Left ventricle myocardium superior (tissue), 1 donor: ENCODE measurements at regions not wholly inside any gene's neighbourhood (a gene's known extent, or its start where the extent isn't known, plus 50 kb on each side); places are given as distances from the start of the nearest gene placed in this dataset.
"Not testable (repeated sequence)": the region's sequence is repeated elsewhere in the genome, so short reads cannot be mapped to it uniquely, and the experiment has no call there.

Experiments used
- ATAC-seq: fragments of 200-7000 bp; cut with Tn5 transposase; one replicate; pipeline ENCODE4 v1.9.1; 2020; ENCODE audit warnings: mild to moderate bottlenecking, moderate library complexity
- DNase-seq: peaks from one replicate; pipeline ENCODE4 v3.0.0-alpha.2; 2020
- intact Hi-C: fragments of 100-400 bp; cut with micrococcal nuclease; formaldehyde crosslinking; loops from one replicate; pipeline ENCODE4 v1.11.0; 2022
- donor health status: DM: no; HTN: yes; CAD: no; lungs with severe emphysema.

DNA sequence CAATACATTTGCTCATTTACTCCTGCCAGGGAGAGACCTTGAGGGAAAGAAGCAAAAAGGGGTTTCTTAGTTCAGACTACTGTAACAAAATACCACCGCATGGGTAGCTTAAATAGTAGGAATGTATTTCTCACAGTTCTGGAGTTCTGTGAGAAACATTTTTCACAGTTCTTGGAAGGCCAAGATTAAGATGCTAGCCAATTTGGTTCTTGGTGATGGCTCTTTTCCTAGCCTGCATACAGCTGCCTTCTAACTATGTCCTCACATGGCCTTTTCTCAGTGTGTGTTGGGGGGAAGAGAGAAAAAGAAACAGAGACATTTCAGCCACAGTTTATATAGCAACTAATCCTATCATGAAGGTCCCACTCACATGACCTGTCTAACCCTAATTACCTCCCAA lies 1644.7 kb upstream of the C9orf72 start:
- intact Hi-C loops, result no loop called here
- DNase-seq (no peak), ATAC-seq (no peak)

DNA sequence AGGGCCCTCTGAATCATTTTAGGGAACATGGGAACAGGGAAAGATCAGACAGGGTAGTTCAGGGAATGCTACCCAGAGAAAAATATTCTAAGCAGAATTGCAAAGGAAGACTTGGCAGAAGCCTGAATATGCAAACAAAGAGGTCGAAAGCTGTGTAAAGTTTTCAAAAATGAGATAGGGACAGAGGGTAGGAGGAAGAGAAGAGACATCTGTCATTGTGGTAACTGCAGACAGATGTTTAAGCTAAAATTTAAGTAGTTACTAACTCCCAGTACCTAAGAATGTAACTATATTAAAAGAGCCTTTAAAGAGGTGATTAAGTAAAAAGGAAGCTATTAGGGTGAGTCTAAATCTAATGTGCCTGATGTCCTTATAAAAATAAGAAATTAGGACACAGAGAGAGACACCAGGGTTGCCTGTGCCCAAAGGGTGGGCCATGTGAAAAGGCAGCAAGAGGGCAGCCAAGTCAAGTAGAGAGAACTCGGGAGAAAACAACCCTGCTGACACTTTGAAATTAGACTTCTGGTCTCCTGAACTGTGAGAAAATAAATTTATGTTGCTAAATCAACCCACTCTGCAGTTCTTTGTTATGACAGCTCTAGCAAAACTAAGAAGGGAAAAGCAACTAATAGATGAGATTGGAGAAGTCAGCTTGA lies 1647.4 kb upstream of the C9orf72 start:
- DNase-seq, result no peak
- ATAC-seq, result no peak
- intact Hi-C loops, result no loop called here

DNA sequence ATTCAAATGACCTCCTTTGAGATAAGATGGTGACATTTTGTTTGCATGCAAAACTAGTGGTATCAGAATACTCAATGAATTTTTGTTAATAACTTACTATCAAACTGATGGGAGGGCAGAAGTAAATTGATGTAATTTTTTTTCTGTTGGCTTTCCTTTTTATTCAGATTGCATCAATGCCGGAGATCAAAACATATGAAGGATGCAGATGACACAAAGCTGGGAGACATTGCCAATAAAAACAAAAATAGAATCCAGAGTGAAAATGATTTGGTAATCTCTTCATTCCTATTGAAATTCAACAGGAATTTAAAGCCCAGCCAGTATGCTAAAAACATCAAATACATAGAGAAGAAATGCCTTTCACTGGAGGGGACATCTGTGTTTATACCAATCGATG lies 1655.3 kb upstream of the C9orf72 start:
- intact Hi-C loops, result no loop called here
- no peak for DNase-seq
- ATAC-seq, result no peak

DNA sequence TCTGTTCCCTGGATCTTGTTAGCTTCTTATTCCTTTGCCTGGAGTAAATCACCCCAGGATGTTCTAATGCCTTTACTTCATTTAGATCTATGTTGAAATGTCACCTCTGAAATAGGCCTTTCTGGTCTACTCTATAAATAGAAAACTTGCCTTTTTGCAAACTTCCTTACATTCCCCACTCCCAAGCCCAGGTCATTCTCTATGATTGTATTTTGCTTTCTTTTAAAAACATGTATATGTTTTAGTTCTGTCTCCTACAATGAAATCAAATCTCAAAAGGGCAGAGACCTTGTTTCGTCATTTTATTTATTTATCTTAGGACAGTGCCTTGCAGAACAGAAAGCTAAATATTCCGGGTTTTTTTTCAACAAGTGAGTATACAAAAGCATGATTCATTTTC lies 1657.7 kb upstream of the C9orf72 start:
- intact Hi-C loops, result no loop called here
- ATAC-seq, result no peak
- no peak for DNase-seq

DNA sequence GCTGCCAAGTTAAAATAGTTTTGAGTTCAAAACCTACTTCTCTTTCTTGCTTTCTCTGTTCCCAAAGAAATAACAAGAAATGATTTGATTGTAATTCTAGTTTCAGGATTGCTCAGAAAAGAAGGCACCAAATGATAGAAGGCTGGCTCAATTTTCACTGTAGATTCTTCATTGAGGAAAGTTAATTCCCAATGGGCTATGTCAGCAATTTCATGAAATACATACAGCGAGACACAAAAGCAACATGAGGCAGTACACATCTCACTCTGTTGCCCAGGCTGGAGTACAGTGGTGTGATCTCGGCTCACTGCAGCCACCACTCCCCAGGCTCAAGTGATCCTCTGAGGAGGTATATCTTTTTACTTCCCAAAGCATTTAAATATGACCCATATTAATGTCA lies 1659.9 kb upstream of the C9orf72 start:
- ATAC-seq, result no peak
- intact Hi-C loops, result no loop called here

DNA sequence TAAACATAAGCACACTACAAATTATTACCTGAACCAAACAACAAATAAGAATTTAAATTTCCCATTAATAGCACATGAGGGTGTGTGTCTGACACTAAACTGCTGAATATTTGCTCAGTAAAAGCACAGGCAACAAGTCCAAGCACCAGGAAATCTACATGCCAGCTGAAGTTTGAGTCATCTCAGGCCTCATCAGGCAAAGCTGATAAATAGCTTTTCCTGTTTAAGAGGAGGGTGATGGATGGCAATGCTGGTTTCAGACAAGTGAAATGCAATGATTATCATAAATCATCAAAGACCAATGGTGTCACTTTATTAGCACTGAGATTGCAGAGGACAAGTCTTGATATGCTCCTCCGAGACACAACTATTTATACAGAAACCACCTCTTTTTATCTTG lies 1668.0 kb upstream of the C9orf72 start:
- intact Hi-C loops, result no loop called here
- no peak for ATAC-seq

More for the DNA sequence above, 1659.9 kb upstream of the C9orf72 start:
- no peak for DNase-seq

DNA sequence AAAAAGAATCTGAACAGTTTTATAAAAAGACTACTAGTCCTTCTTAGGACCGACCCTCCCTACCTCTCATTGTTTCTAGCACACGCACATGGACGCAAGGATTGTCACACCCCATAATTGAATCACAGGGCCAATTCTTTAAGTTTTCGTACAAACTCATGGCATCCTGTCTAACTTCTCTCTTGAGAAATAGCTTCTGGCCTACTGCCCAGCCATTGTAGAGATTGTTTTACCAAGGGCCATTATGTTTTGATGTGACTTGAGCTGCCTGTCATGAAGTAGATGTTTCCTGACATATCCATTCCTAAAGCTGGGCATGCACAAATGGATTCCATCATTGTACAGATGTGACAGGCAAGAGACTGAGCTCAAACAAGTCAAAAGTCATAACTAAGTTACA lies 1672.1 kb upstream of the C9orf72 start:
- no peak for DNase-seq
- ATAC-seq, result no peak
- intact Hi-C loops, result no loop called here

More for the DNA sequence above, 1668.0 kb upstream of the C9orf72 start:
- no peak for DNase-seq

DNA sequence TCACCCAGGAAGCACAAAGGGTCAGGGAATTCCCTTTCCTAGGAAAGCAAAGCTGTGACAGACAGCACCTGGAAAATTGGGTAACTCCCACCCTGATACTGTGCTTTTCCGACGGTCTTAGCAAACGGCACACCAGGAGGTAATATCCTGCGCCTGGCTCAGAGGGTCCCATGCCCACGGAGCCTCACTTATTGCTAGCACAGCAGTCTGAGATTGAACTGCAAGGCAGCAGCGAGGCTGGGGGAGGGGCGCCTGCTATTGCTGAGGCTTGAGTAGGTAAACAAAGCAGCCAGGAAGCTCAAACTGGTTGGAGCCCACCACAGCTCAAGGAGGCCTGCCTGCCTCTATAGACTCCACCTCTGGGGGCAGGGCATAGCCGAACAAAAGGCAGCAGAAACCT lies 1697.1 kb upstream of the C9orf72 start:
- DNase-seq, intact Hi-C loops, ATAC-seq: not testable (repeated sequence)

DNA sequence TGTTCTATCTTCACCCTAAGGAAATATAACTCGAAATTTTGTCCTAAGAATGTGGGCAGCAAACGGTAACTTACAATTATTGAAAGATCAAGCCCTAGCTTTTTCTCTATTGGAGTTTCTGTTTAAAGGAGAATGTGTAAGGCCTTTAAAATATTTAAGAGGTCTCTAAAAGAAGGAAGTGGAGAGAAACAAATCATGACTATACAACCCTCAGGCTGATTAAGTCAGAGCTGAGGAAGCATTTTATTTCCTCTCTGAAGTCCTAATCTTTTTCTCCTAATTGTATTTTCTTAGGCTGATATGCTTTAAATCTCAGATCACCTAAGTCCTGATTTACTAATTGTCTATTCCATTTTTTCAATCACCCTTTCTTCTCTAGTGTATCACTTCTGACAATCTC lies 1708.8 kb upstream of the C9orf72 start:
- intact Hi-C loops, result no loop called here
- ATAC-seq, result no peak
- no peak for DNase-seq

DNA sequence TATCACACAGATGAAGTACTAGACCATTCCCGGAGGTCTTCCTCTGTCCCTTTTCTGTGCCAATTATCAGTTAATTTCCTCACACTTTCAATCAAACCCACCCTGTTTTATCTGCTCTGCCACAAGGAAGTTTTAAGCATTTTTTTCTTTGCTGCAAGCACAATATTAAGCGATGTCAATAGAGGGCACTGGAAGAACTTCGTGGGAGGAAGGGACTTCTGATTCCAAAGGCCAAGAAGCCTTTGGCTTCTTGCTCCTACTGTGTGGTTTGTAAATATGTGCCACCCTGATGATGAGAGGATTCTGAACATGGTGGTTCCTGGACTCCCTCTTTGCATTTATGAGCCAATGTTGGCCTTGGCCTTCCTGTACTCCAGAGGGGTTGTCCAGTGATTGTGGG lies 1712.5 kb upstream of the C9orf72 start:
- ATAC-seq, result no peak
- intact Hi-C loops, result no loop called here

DNA sequence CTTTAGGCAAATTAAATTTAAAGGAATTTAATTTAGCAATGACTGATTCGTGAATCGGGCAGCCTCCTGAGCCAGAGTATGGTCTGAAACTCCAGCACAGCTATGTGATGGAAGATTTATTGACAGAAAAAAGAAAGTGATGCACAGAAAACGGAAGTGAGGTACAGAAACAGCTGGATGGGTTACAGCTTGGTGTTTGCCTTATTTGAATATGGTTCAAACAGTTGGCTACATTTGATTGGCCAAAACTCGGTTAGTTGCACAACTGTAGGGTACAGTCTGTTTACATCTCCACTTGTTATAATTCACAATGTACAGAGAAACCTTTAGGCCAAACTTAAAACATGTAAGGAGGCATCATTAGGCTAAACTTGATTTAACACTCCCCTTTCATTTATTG lies 1716.1 kb upstream of the C9orf72 start:
- intact Hi-C loops, result no loop called here
- no peak for ATAC-seq
- DNase-seq, result no peak

More for the DNA sequence above, 1712.5 kb upstream of the C9orf72 start:
- DNase-seq, result no peak

DNA sequence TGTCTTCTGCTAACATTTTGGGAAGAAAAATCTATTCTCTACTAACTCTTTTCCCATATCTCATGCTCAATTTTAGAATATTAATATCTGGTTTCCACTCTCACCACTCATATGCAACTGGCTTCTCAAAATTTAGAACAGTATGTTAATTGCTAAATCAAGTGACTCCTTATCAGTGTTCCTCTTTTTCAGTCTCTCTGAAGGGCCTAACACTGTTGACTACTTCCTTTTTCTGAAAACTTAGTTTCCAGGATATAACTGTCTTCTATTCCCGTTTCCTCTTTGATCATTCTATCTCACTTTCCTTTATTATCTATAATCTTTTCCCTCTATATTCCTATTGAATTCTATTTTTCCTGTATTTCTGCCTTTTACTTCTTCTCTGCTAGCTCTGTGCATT lies 1717.2 kb upstream of the C9orf72 start:
- no peak for ATAC-seq
- intact Hi-C loops, result no loop called here
- DNase-seq, result no peak

DNA sequence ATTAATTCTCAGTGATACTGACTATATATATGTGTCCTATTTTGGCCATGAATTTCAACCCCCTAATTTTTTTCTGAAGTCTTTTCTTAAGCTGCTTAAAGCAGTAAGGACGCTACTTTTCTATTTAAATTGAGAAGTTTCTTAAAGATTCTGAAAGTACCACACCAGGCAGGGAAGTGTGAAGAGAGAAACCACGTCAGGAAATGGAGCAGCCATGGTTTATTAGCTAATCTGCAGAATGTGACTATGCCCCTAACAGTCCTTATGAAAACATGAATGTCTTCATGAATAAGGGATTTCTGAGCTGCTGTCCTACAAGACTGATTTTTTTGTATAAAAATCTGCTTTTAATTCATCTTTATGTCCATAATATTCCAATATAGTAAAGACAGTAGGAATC lies 1724.3 kb upstream of the C9orf72 start:
- DNase-seq (no peak), ATAC-seq (no peak)
- intact Hi-C loops, result no loop called here

DNA sequence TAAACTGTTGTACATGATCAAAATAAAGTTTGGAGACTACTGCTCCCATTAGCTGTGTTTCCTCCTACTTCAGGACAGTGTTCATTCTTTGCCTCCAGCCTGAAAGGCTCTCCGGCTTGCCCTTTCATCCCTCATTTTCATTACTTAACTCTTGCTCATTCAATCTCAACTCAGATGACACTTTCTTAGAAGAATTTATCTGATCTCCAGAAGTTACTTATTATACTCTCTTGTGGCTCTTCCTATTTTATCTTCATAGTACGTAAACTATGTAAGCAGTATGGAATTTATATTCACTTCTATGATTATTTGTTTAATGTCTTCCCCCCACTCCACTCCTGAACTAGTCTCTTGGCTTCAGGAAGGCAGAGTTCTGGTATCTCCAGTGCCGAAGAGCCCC lies 1737.9 kb upstream of the C9orf72 start:
- intact Hi-C loops, result no loop called here
- ATAC-seq (no peak), DNase-seq (no peak)

DNA sequence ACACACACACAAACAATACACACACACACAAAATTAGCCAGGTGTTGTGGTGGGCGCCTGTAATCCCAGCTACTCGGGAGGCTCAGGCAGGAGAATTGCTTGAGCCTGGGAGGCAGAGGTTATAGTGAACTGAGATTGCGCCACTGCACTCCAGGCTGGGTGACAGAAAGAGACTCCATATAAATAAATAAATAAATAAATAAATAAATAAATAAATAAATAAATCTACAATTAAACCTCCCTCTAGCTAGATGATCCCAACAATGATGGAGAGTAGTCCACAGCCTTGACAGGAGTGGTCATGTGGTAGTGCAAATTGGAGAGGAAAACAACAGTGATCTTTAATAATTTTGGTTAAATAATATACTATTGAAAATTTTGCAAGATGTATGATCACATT lies 1739.0 kb upstream of the C9orf72 start:
- intact Hi-C loops, result no loop called here
- no peak for DNase-seq
- ATAC-seq, result no peak

DNA sequence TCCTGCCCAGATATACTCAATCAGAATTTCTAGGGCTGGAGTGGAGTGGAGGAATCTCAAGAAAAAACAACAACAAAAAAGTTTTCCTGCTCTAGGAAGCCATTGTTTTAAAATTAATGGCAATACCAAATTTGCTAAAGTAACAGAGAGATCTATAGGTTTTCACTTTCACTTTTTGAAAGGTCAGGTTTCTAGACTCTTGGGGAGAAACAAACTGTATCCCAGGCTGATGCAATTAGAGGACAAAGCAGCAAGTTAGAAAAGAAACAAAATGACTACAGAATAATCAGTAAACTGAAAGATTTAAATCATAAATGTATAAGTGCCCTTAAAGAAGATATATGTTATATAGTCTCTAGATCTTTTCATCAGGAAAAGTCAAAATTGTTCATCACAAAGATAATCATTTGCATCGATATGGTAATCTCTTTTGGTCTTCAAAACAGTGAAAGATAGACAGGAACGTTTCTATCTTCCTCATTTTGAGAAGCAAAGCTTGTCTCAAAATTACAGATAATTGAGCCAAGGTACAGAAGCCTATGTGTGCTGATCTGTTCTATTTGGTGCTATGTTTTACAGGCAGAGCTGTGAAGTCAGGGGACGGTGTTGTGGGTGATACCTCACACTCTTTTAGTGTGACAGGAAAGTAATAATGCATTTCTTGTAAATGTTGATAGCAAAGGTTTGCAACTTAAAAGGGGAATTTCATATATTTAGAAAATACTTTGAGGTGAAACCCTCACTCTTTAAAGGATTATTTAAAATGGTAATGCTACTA lies 1746.6 kb upstream of the C9orf72 start:
- DNase-seq (no peak), ATAC-seq (no peak)
- intact Hi-C loops, result no loop called here

DNA sequence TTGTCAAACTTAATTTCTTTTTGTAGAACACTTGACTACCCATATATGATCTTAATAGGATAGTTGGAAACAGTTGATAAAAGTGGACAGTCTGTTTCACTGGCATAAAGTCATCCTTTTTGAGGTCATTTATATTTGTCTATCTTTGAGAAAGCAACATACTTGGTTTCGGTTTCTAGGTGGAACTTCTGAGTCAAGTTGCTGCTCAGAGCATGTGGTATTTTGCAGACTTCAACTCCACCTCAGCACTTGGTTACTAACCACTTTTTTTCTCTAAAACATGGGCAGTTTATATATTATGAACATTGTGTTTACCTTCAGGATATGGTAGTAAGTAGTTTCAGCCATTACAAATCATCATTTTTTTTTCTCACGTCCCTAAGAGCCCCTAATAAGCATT lies 1749.0 kb upstream of the C9orf72 start:
- intact Hi-C loops, result no loop called here
- ATAC-seq, result no peak
- DNase-seq, result no peak

DNA sequence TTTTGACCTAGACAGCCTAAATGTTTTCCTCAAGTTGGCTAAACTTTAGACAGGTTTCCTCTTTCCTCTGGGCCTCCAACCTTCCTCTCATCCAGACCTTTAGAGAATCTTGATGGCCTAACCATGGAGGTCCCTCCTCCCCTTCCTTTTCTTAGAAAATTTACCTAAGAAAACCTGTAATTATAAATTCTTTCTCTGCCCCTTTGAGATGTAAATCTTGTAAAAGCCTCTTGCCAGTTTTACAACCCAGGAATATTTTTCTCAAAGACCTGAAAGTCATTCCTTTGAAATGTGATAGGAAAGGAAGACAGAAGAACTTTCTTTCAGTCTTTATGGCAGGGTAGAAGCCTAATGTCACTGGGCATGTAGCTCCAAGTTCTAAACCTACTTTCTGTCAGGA lies 1752.6 kb upstream of the C9orf72 start:
- DNase-seq (no peak), ATAC-seq (no peak)
- intact Hi-C loops, result no loop called here

DNA sequence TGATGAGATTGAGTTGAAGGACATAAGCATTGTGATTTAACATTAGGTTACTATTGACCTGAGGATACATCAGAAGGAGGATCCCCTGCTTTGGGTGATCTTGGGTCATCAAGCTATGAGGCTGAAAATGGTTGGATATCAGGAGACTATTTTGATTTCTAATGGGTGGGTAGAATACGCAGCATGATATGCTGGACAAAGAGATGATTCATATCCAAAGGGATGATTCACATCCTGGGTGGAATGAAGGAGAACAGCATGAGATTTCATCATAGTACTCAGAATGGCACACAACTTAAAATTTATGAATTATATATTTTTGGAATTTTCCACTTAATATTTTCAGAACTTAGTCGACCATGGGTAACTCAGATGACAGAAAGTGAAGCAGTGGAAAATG lies 1759.5 kb upstream of the C9orf72 start:
- ATAC-seq (no peak), DNase-seq (no peak)
- intact Hi-C loops, result no loop called here

DNA sequence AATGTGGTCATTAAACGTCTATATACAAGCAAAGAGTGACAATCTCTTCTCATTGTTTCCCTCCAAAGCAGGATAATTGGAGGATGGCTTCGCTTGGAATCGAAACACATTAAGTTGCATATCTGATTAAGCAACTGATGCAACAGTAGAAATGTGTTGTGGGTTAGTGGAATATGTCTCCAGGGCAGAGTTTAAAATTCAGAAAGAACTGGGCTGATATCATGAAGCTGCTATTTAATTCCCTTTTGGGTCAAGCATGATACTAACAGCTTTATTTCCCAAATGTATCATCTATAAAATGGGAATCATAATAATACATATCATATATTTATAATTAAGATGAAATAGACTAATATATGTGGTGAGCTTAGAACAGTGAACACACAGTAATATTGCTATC lies 1763.0 kb upstream of the C9orf72 start:
- no peak for ATAC-seq
- no peak for DNase-seq
- intact Hi-C loops, result no loop called here

DNA sequence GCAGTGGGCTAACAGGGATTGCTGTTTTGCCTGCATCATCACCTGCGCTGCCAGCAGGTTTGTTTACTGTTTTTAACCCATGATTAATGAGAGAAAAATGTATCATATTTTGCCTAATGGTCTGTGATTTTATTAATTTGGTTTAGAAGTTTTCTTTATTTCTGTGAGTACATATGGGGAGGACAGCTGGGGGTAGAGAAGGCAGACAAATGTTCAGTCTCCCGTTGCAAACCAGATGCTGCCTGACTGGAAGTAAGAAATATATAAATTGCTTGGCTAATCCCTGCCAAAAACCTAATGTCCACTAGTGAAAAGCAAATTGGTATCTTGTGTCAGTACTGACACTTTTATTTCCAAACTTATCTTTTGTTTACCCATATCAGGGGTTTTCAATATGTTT lies 1766.1 kb upstream of the C9orf72 start:
- intact Hi-C loops, result no loop called here

More for the DNA sequence above, 1766.1 kb upstream of the C9orf72 start:
- DNase-seq (no peak), ATAC-seq (no peak)
